Activated T-helper 17 cell treated with anti-CD3 and anti-CD28 coated beads, Interleukin-2, amount 50 U/mL, for 72 hours (primary cell): ENCODE measurements at regions not wholly inside any gene's neighbourhood (a gene's known extent, or its start where the extent isn't known, plus 50 kb on each side); places are given as distances from the start of the nearest gene placed in this dataset.
"Not testable (repeated sequence)": the region's sequence is repeated elsewhere in the genome, so short reads cannot be mapped to it uniquely, and the experiment has no call there.

ENCODE experiments used
- ATAC-seq: fragments of 150-1000 bp; cut with Tn5 transposase; replicated peaks from 2 replicates; pipeline ENCODE4 v1.10.0; 2021; ENCODE audit warnings: mild to moderate bottlenecking, moderate library complexity
- H3K27ac Mint-ChIP-seq: one replicate; pipeline ENCODE4 v1.8.0; 2022; ENCODE audit warnings: mixed read lengths
- H3K27me3 Mint-ChIP-seq: one replicate; pipeline ENCODE4 v1.8.0; 2022; ENCODE audit warnings: mixed read lengths
- H3K36me3 Mint-ChIP-seq: one replicate; pipeline ENCODE4 v1.8.0; 2022; ENCODE audit warnings: low read depth, mild to moderate bottlenecking, mixed read lengths
- H3K4me1 Mint-ChIP-seq: one replicate; pipeline ENCODE4 v1.8.0; 2022; ENCODE audit warnings: mixed read lengths
- H3K4me3 Mint-ChIP-seq: one replicate; pipeline ENCODE4 v1.8.0; 2022; ENCODE audit warnings: mild to moderate bottlenecking, mixed read lengths
- H3K9me3 Mint-ChIP-seq: one replicate; pipeline ENCODE4 v1.8.0; 2022; ENCODE audit warnings: mixed read lengths

GRCh38 chr3:107913701-107914100 is 177.1 kb downstream of the CD47 start:
- H3K9me3 Mint-ChIP-seq: no peaks in the 10 kb centered on the region
- H3K4me1 Mint-ChIP-seq: peaks cover 12% of the 10 kb centered on the region

GRCh38 chr3:107911337-107912000 is 179.4 kb downstream of the CD47 start:
- Mint-ChIP-seq H3K4me3 (no peak overlapping the region), H3K27me3 (peaks cover 5% of the 10 kb centered on the region), H3K36me3 (no peaks in the 10 kb centered on the region), H3K27ac (no peak overlapping the region), H3K9me3 (no peaks in the 10 kb centered on the region), H3K4me1 (peaks cover 17% of the 10 kb centered on the region)
- peak; percentile 41 for ATAC-seq

More at GRCh38 chr3:107913701-107914100, 177.1 kb downstream of the CD47 start:
- no peak overlapping the region for H3K4me3 Mint-ChIP-seq
- H3K36me3 Mint-ChIP-seq: no peaks in the 10 kb centered on the region
- H3K27me3 Mint-ChIP-seq: peaks cover 13% of the 10 kb centered on the region
- ATAC-seq: no peak
- H3K27ac Mint-ChIP-seq: no peak overlapping the region

- H3K4me3 Mint-ChIP-seq: no peak overlapping the region
- H3K4me1 Mint-ChIP-seq: peaks cover 17% of the 10 kb centered on the region
- no peak overlapping the region for H3K27ac Mint-ChIP-seq
- ATAC-seq: peak; percentile 94
- H3K27me3 Mint-ChIP-seq: peaks cover 3% of the 10 kb centered on the region
- H3K36me3 Mint-ChIP-seq: no peaks in the 10 kb centered on the region
- no peaks in the 10 kb centered on the region for H3K9me3 Mint-ChIP-seq
Measured at GRCh38 chr3:107910713-107911259, 180.0 kb downstream of the CD47 start.

- H3K27ac Mint-ChIP-seq, H3K36me3 Mint-ChIP-seq, ATAC-seq, H3K9me3 Mint-ChIP-seq, H3K27me3 Mint-ChIP-seq, H3K4me3 Mint-ChIP-seq: not testable (repeated sequence)
- H3K4me1 Mint-ChIP-seq: peaks cover 17% of the 10 kb centered on the region
Measured at GRCh38 chr3:107909583-107909982, 181.2 kb downstream of the CD47 start.

- no peak overlapping the region for H3K4me3 Mint-ChIP-seq
Measured at GRCh38 chr3:107907996-107908395, 182.8 kb downstream of the CD47 start.

GRCh38 chr3:107904536-107905066 is 186.2 kb downstream of the CD47 start:
- Mint-ChIP-seq H3K27me3 (peaks cover 20% of the 10 kb centered on the region), H3K4me3 (no peak overlapping the region), H3K4me1 (peaks cover 5% of the 10 kb centered on the region), H3K27ac (no peak overlapping the region), H3K36me3 (no peaks in the 10 kb centered on the region), H3K9me3 (no peaks in the 10 kb centered on the region)
- ATAC-seq: no peak

More at GRCh38 chr3:107907996-107908395, 182.8 kb downstream of the CD47 start:
- H3K27ac Mint-ChIP-seq: no peak overlapping the region
- ATAC-seq: no peak
- no peaks in the 10 kb centered on the region for H3K9me3 Mint-ChIP-seq
- H3K4me1 Mint-ChIP-seq: peaks cover 17% of the 10 kb centered on the region
- H3K27me3 Mint-ChIP-seq: peaks cover 2% of the 10 kb centered on the region
- H3K36me3 Mint-ChIP-seq: no peaks in the 10 kb centered on the region

- Mint-ChIP-seq H3K4me1 (no peaks in the 10 kb centered on the region), H3K27me3 (peaks cover 45% of the 10 kb centered on the region), H3K36me3 (no peaks in the 10 kb centered on the region), H3K9me3 (no peaks in the 10 kb centered on the region), H3K27ac (no peak overlapping the region), H3K4me3 (no peak overlapping the region)
- no peak for ATAC-seq
Measured at GRCh38 chr3:107899990-107900651, 190.7 kb downstream of the CD47 start.

GRCh38 chr3:107897471-107898061 is 193.3 kb downstream of the CD47 start:
- Mint-ChIP-seq H3K27me3 (peaks cover 56% of the 10 kb centered on the region), H3K36me3 (no peaks in the 10 kb centered on the region), H3K4me1 (peaks cover 4% of the 10 kb centered on the region), H3K4me3 (no peak overlapping the region), H3K9me3 (peaks cover 4% of the 10 kb centered on the region), H3K27ac (no peak overlapping the region)
- ATAC-seq: no peak

GRCh38 chr3:107894998-107895397 is 195.8 kb downstream of the CD47 start:
- no peak overlapping the region for H3K27ac Mint-ChIP-seq

GRCh38 chr3:107892955-107893624 is 197.7 kb downstream of the CD47 start:
- peaks cover 4% of the 10 kb centered on the region for H3K4me1 Mint-ChIP-seq
- peaks cover 51% of the 10 kb centered on the region for H3K27me3 Mint-ChIP-seq
- no peak overlapping the region for H3K27ac Mint-ChIP-seq
- ATAC-seq: no peak
- peaks cover 8% of the 10 kb centered on the region for H3K9me3 Mint-ChIP-seq
- no peak overlapping the region for H3K4me3 Mint-ChIP-seq
- H3K36me3 Mint-ChIP-seq: no peaks in the 10 kb centered on the region

More at GRCh38 chr3:107894998-107895397, 195.8 kb downstream of the CD47 start:
- Mint-ChIP-seq H3K36me3 (no peaks in the 10 kb centered on the region), H3K4me1 (peaks cover 4% of the 10 kb centered on the region), H3K4me3 (no peak overlapping the region), H3K9me3 (peaks cover 4% of the 10 kb centered on the region), H3K27me3 (peaks cover 48% of the 10 kb centered on the region)
- peak; percentile 69 for ATAC-seq

GRCh38 chr3:107884719-107885460 is 205.9 kb downstream of the CD47 start:
- Mint-ChIP-seq H3K36me3 (no peaks in the 10 kb centered on the region), H3K27ac (no peak overlapping the region), H3K9me3 (peaks cover 4% of the 10 kb centered on the region), H3K4me1 (no peaks in the 10 kb centered on the region), H3K4me3 (no peak overlapping the region), H3K27me3 (peaks cover 7% of the 10 kb centered on the region)
- no peak for ATAC-seq

- peaks cover 1% of the 10 kb centered on the region for H3K9me3 Mint-ChIP-seq
- no peak overlapping the region for H3K4me3 Mint-ChIP-seq
- H3K27me3 Mint-ChIP-seq: peaks cover 1% of the 10 kb centered on the region
- H3K36me3 Mint-ChIP-seq: no peaks in the 10 kb centered on the region
- no peaks in the 10 kb centered on the region for H3K4me1 Mint-ChIP-seq
- no peak overlapping the region for H3K27ac Mint-ChIP-seq
- ATAC-seq: no peak
Measured at GRCh38 chr3:107884028-107884427, 206.8 kb downstream of the CD47 start.

GRCh38 chr3:107882881-107883280 is 207.9 kb downstream of the CD47 start:
- Mint-ChIP-seq H3K9me3 (no peaks in the 10 kb centered on the region), H3K36me3 (no peaks in the 10 kb centered on the region), H3K27ac (no peak overlapping the region), H3K4me3 (no peak overlapping the region), H3K27me3 (no peaks in the 10 kb centered on the region), H3K4me1 (no peaks in the 10 kb centered on the region)
- no peak for ATAC-seq

GRCh38 chr3:107882261-107882660 is 208.6 kb downstream of the CD47 start:
- Mint-ChIP-seq H3K9me3 (no peaks in the 10 kb centered on the region), H3K4me3 (no peak overlapping the region), H3K27ac (no peak overlapping the region), H3K36me3 (no peaks in the 10 kb centered on the region), H3K4me1 (no peaks in the 10 kb centered on the region), H3K27me3 (no peaks in the 10 kb centered on the region)
- ATAC-seq: no peak
